Neural progenitor cell (in vitro differentiated cells): ENCODE measurements at regions not wholly inside any gene's neighbourhood (a gene's known extent, or its start where the extent isn't known, plus 50 kb on each side); places are given as distances from the start of the nearest gene placed in this dataset.

Source experiments
- DNase-seq: peaks from one replicate; pipeline ENCODE4 v3.0.0-alpha.2; 2016; ENCODE audit warnings: low spot score
- H2AFZ ChIP-seq: fragments of 200-600 bp; sonication (generic); replicated peaks from 2 replicates; pipeline ENCODE4 v1.6.1; 2016; ENCODE audit warnings: antibody characterized with exemption
- H3F3A ChIP-seq: fragments of 200-600 bp; sonication (generic); 2 replicates; pipeline ENCODE4 v1.6.1; 2016; ENCODE audit warnings: antibody characterized with exemption, low read depth
- H3K27ac ChIP-seq: fragments of 200-600 bp; sonication (generic); 2 replicates; pipeline ENCODE4 v1.5.1; 2016; ENCODE audit warnings: mild to moderate bottlenecking
- H3K27me3 ChIP-seq: fragments of 200-600 bp; sonication (generic); 2 replicates; pipeline ENCODE4 v1.6.1; 2016; ENCODE audit warnings: mild to moderate bottlenecking, moderate library complexity
- H3K36me3 ChIP-seq: fragments of 200-600 bp; sonication (generic); 2 replicates; pipeline ENCODE4 v1.5.1; 2016
- H3K4me1 ChIP-seq: fragments of 200-600 bp; sonication (generic); 2 replicates; pipeline ENCODE4 v1.6.1; 2016; ENCODE audit warnings: mixed run types
- H3K4me2 ChIP-seq: fragments of 200-600 bp; sonication (generic); 2 replicates; pipeline ENCODE4 v1.6.1; 2016
- H3K4me3 ChIP-seq: fragments of 200-600 bp; sonication (generic); 2 replicates; pipeline ENCODE4 v1.5.1; 2016
- H3K79me2 ChIP-seq: fragments of 200-600 bp; sonication (generic); 2 replicates; pipeline ENCODE4 v1.6.1; 2016; ENCODE audit warnings: low read depth
- H3K9ac ChIP-seq: fragments of 200-600 bp; sonication (generic); 2 replicates; pipeline ENCODE4 v1.6.1; 2016
- H3K9me3 ChIP-seq: fragments of 200-600 bp; sonication (generic); 2 replicates; pipeline ENCODE4 v1.5.1; 2016; ENCODE audit warnings: low read depth
- H4K20me1 ChIP-seq: fragments of 200-600 bp; sonication (generic); 2 replicates; pipeline ENCODE4 v1.6.1; 2016; ENCODE audit warnings: low read depth
- H3K27ac Mint-ChIP-seq: 3 replicates; pipeline ENCODE4 v1.8.0; 2021; ENCODE audit warnings: mixed read lengths
- H3K27me3 Mint-ChIP-seq: 2 replicates; pipeline ENCODE4 v1.8.0; 2022; ENCODE audit warnings: low read depth, mild to moderate bottlenecking, inconsistent platforms, moderate library complexity, mixed read lengths; ENCODE audit not compliant: insufficient read depth
- H3K36me3 Mint-ChIP-seq: 3 replicates; pipeline ENCODE4 v1.8.0; 2021; ENCODE audit warnings: mixed read lengths
- H3K4me1 Mint-ChIP-seq: 3 replicates; pipeline ENCODE4 v1.8.0; 2021; ENCODE audit warnings: mixed read lengths
- H3K4me3 Mint-ChIP-seq: 3 replicates; pipeline ENCODE4 v1.8.0; 2021; ENCODE audit warnings: mild to moderate bottlenecking, moderate library complexity, mixed read lengths
- H3K9me3 Mint-ChIP-seq: 3 replicates; pipeline ENCODE4 v1.8.0; 2020; ENCODE audit warnings: mixed read lengths
- EZH2 ChIP-seq: fragments of 200-600 bp; sonication (generic); IDR thresholded peaks from 2 replicates; pipeline ENCODE4 v1.6.1; 2017; ENCODE audit warnings: antibody characterized with exemption, mild to moderate bottlenecking, moderate library complexity
- EZH2phosphoT487 ChIP-seq: fragments of 200-600 bp; sonication (generic); IDR thresholded peaks from 2 replicates; pipeline ENCODE4 v1.6.1; 2017; ENCODE audit warnings: antibody characterized with exemption
- TF ChIP-seq, protein P1 (sequence below): fragments of 200-600 bp; sonication (generic); IDR thresholded peaks from 2 replicates; pipeline ENCODE4 v1.5.1; 2017; ENCODE audit warnings: antibody characterized with exemption, mild to moderate bottlenecking

DNA sequence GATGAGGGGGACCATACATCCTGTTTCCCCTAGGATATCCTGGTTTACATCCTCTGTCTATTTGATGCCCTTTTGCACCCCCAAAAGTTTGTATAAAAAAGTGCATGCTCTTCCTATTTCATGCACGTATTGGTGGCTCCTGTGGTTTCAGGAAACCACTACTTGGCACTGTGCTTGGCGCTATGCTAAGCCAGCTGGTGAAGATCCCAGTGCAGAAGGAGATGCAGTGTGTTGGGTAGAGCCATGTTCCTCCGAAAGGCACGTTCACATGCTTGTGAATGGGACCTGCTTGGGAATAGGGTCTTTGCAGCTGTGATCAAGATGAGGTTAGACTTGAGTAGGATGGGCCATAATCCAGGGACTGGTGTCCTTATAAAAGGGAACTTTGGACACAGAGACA is 419.7 kb downstream of the GALR1 start:
- Histone ChIP-seq H3K36me3 (no peaks in the 10 kb centered on the region), H3K4me1 (peaks cover 10% of the 10 kb centered on the region), H3K4me3 (no peak overlapping the region), H3K79me2 (no peaks in the 10 kb centered on the region), H3K27me3 (no peaks in the 10 kb centered on the region), H3F3A (no peaks in the 10 kb centered on the region), H3K9ac (no peak overlapping the region), H3K9me3 (no peaks in the 10 kb centered on the region), H3K4me2 (no peak overlapping the region), H2AFZ (no peak overlapping the region), H3K27ac (no peak overlapping the region), H4K20me1 (no peaks in the 10 kb centered on the region)
- no peaks in the 10 kb centered on the region for H3K36me3 Mint-ChIP-seq
- peaks cover 5% of the 10 kb centered on the region for H3K27me3 Mint-ChIP-seq
- H3K4me3 Mint-ChIP-seq = peak overlapping the region; percentile 9
- peaks cover 14% of the 10 kb centered on the region for H3K4me1 Mint-ChIP-seq
- no peaks in the 10 kb centered on the region for H3K9me3 Mint-ChIP-seq
- H3K27ac Mint-ChIP-seq = no peak overlapping the region
- no peak for DNase-seq
- no peak for TF ChIP-seq EZH2
- no peak for TF ChIP-seq EZH2phosphoT487
- TF ChIP-seq, protein P1, sequence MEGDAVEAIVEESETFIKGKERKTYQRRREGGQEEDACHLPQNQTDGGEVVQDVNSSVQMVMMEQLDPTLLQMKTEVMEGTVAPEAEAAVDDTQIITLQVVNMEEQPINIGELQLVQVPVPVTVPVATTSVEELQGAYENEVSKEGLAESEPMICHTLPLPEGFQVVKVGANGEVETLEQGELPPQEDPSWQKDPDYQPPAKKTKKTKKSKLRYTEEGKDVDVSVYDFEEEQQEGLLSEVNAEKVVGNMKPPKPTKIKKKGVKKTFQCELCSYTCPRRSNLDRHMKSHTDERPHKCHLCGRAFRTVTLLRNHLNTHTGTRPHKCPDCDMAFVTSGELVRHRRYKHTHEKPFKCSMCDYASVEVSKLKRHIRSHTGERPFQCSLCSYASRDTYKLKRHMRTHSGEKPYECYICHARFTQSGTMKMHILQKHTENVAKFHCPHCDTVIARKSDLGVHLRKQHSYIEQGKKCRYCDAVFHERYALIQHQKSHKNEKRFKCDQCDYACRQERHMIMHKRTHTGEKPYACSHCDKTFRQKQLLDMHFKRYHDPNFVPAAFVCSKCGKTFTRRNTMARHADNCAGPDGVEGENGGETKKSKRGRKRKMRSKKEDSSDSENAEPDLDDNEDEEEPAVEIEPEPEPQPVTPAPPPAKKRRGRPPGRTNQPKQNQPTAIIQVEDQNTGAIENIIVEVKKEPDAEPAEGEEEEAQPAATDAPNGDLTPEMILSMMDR = no peak

DNA sequence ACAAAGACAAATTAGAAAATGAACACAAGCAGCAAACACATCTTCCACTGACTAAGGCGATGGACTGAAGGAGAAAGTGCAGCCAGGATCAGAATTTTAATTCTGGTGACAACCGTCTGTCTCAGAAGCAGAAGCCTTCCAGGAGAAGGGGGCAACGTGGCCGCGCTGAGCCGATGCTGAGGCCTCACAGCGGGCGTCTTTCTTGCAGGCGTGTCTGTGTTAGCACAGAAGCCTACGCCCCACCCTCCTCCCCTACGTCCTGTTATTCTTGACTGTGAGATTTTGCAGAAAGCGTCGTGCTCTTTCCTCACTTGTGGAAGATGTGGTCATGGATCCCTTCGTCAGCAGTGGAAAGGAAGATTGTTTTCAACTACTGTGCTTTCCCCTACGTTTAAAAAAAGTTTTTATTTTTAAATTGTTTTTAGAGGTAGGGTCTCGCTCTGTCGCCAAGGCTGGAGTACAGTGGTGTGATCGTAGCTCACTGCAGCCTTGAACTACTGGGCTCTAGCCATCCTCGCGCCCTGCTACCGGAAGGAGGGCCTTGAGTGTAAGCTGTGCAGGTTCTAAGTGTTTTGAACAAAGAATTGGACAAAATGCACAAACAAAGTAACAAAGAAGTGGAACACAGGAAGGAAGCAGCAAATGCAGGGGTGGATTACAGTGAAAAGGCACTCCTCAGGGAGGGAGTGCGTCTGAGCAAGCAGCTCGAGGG is 422.0 kb downstream of the GALR1 start:
- no peaks in the 10 kb centered on the region for H4K20me1 ChIP-seq
- peak overlapping the region; percentile 33 for H3K4me3 Mint-ChIP-seq

DNA sequence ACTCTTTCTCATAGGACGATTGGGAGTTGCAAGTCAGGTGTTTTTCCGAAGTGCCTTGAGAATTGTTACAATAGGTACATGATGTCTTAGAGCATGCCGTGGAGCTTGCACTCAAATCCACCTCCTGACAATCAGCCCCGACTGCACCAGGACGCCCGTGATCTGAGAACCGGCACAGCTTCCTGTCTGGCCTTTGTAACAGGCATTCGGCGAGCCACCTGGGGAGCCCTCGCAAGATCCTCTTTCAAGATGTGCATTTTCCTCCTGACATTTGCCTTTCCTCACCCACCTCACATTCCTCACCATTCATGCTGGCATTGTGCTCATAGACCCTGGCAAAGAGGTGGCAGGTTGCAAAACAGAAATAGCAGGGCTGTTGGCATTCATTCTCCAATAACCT is 427.3 kb downstream of the GALR1 start:
- DNase-seq = peak; percentile 50
- Histone ChIP-seq H3K9ac (no peak overlapping the region), H3K79me2 (no peaks in the 10 kb centered on the region), H4K20me1 (no peaks in the 10 kb centered on the region), H2AFZ (no peak overlapping the region), H3K4me3 (no peak overlapping the region), H3K27me3 (no peaks in the 10 kb centered on the region), H3K27ac (no peak overlapping the region), H3K4me2 (peak overlapping the region; percentile 39), H3K4me1 (peaks cover 10% of the 10 kb centered on the region), H3K9me3 (no peaks in the 10 kb centered on the region), H3K36me3 (no peaks in the 10 kb centered on the region), H3F3A (no peaks in the 10 kb centered on the region)
- Mint-ChIP-seq H3K4me1 (peaks cover 11% of the 10 kb centered on the region), H3K4me3 (no peak overlapping the region), H3K9me3 (no peaks in the 10 kb centered on the region), H3K27ac (no peak overlapping the region), H3K27me3 (peaks cover 5% of the 10 kb centered on the region), H3K36me3 (no peaks in the 10 kb centered on the region)
- TF ChIP-seq, protein P1 = no peak
- TF ChIP-seq EZH2 (no peak), EZH2phosphoT487 (no peak)

More for the DNA sequence above, 422.0 kb downstream of the GALR1 start:
- Histone ChIP-seq H3K27me3 (no peaks in the 10 kb centered on the region), H3K9ac (no peak overlapping the region), H3K36me3 (no peaks in the 10 kb centered on the region), H3K4me3 (no peak overlapping the region), H3K27ac (no peak overlapping the region), H3K4me2 (peak overlapping the region; percentile 60), H3F3A (no peaks in the 10 kb centered on the region), H3K9me3 (no peaks in the 10 kb centered on the region), H2AFZ (peak overlapping the region; percentile 43), H3K79me2 (no peaks in the 10 kb centered on the region), H3K4me1 (peaks cover 11% of the 10 kb centered on the region)
- peak; percentile 72 for DNase-seq
- H3K9me3 Mint-ChIP-seq = no peaks in the 10 kb centered on the region
- H3K27me3 Mint-ChIP-seq = peaks cover 10% of the 10 kb centered on the region
- TF ChIP-seq EZH2phosphoT487 = no peak
- TF ChIP-seq, protein P1 = no peak
- TF ChIP-seq EZH2 = no peak
- H3K27ac Mint-ChIP-seq = no peak overlapping the region
- no peaks in the 10 kb centered on the region for H3K36me3 Mint-ChIP-seq
- peaks cover 15% of the 10 kb centered on the region for H3K4me1 Mint-ChIP-seq
